Liver (tissue), 8 donors: ENCODE measurements at regions not wholly inside any gene's neighbourhood (a gene's known extent, or its start where the extent isn't known, plus 50 kb on each side); places are given as distances from the start of the nearest gene placed in this dataset.

Source experiments
- DNase-seq: peaks from one replicate; pipeline ENCODE4 v3.0.0-alpha.2; 2017; ENCODE audit warnings: low spot score
- H3K27ac ChIP-seq, 2 donors: one replicate each; pipeline ENCODE4 v1.7.0; 2013; ENCODE audit warnings: inconsistent platforms in 2 of 2, low read length in 2 of 2, control low read depth in 1 of 2, low read depth in 1 of 2, mild to moderate bottlenecking in 1 of 2
- H3K27me3 ChIP-seq, 4 donors: one replicate each; pipeline versions ENCODE4 v1.6.1 to v1.7.0; 2013; ENCODE audit warnings: low read length in 3 of 4, inconsistent platforms in 1 of 4, mild to moderate bottlenecking in 1 of 4, moderate library complexity in 1 of 4; ENCODE audit not compliant: control insufficient read depth in 4 of 4, insufficient read depth in 4 of 4
- H3K36me3 ChIP-seq, 4 donors: one replicate each; pipeline versions ENCODE4 v1.6.1 to v1.7.0; 2013; ENCODE audit warnings: low read length in 3 of 4, mild to moderate bottlenecking in 3 of 4, low read depth in 1 of 4, moderate library complexity in 1 of 4; ENCODE audit not compliant: control insufficient read depth in 4 of 4, insufficient read depth in 3 of 4
- H3K4me1 ChIP-seq, 4 donors: one replicate each; pipeline versions ENCODE4 v1.6.1 to v1.7.0; 2013; ENCODE audit warnings: low read length in 3 of 4, mild to moderate bottlenecking in 3 of 4, moderate library complexity in 1 of 4; ENCODE audit not compliant: control insufficient read depth in 4 of 4, insufficient read depth in 4 of 4
- H3K4me3 ChIP-seq, 3 donors: one replicate each; pipeline versions ENCODE4 v1.6.1 to v1.7.0; 2013; ENCODE audit warnings: low read length in 3 of 3, control low read depth in 1 of 3, low read depth in 1 of 3, mild to moderate bottlenecking in 1 of 3
- H3K9ac ChIP-seq, 2 donors: one replicate each; pipeline ENCODE4 v1.7.0; 2013; ENCODE audit warnings: low read length in 2 of 2, mild to moderate bottlenecking in 2 of 2, moderate library complexity in 2 of 2, control low read depth in 1 of 2, low read depth in 1 of 2
- H3K9me3 ChIP-seq, 4 donors: one replicate each; pipeline versions ENCODE4 v1.6.1 to v1.7.0; 2013; ENCODE audit warnings: low read length in 3 of 4; ENCODE audit not compliant: control insufficient read depth in 4 of 4
- ATF3 ChIP-seq: IDR thresholded peaks from 2 replicates; pipeline ENCODE4 v1.6.1; 2016; ENCODE audit warnings: antibody characterized with exemption
- CTCF ChIP-seq: fragments of 150-350 bp; IDR thresholded peaks from 2 replicates; pipeline ENCODE4 v1.5.1; 2017; ENCODE audit warnings: improper control_type of control experiment, low read depth, low read length; ENCODE audit not compliant: missing input control
- EGR1 ChIP-seq, 2 donors: IDR thresholded peaks; 2 replicates each; pipeline ENCODE4 v1.6.1; 2016 to 2018; ENCODE audit warnings: antibody characterized with exemption in 2 of 2, low read depth in 2 of 2
- FOXA1 ChIP-seq: IDR thresholded peaks from 2 replicates; pipeline ENCODE4 v1.6.1; 2016; ENCODE audit warnings: antibody characterized with exemption
- FOXA2 ChIP-seq: IDR thresholded peaks from 2 replicates; pipeline ENCODE4 v1.6.1; 2016; ENCODE audit warnings: antibody characterized with exemption
- GABPA ChIP-seq, 2 donors: IDR thresholded peaks in 1 of 2; conservative IDR thresholded peaks in 1 of 2; 2 replicates each; pipeline ENCODE4 v1.6.1; 2016; ENCODE audit warnings: antibody characterized with exemption in 2 of 2, mild to moderate bottlenecking in 1 of 2, moderate library complexity in 1 of 2
- HNF4A ChIP-seq, 2 donors: conservative IDR thresholded peaks; 2 replicates each; pipeline ENCODE4 v1.6.1; 2016; ENCODE audit warnings: antibody characterized with exemption in 2 of 2, mild to moderate bottlenecking in 2 of 2
- HNF4G ChIP-seq: IDR thresholded peaks from 2 replicates; pipeline ENCODE4 v1.6.1; 2016; ENCODE audit warnings: antibody characterized with exemption
- JUND ChIP-seq, 2 donors: IDR thresholded peaks; 2 replicates each; pipeline ENCODE4 v1.6.1; 2016; ENCODE audit warnings: antibody characterized with exemption in 2 of 2
- MAX ChIP-seq: IDR thresholded peaks from 2 replicates; pipeline ENCODE4 v1.6.1; 2016; ENCODE audit warnings: antibody characterized with exemption
- NR2F2 ChIP-seq: IDR thresholded peaks from 2 replicates; pipeline ENCODE4 v1.6.1; 2016; ENCODE audit warnings: antibody characterized with exemption
- RAD21 ChIP-seq, 2 donors: IDR thresholded peaks; 2 replicates each; pipeline ENCODE4 v1.6.1; 2016; ENCODE audit warnings: antibody characterized with exemption in 2 of 2, mild to moderate bottlenecking in 2 of 2
- REST ChIP-seq: IDR thresholded peaks from 2 replicates; pipeline ENCODE4 v1.6.1; 2016; ENCODE audit warnings: antibody characterized with exemption, mild to moderate bottlenecking
- RXRA ChIP-seq, 2 donors: IDR thresholded peaks; 2 replicates each; pipeline ENCODE4 v1.6.1; 2017 to 2018; ENCODE audit warnings: antibody characterized with exemption in 2 of 2, mild to moderate bottlenecking in 1 of 2
- SP1 ChIP-seq: IDR thresholded peaks from 2 replicates; pipeline ENCODE4 v1.6.1; 2018; ENCODE audit warnings: antibody characterized with exemption, mild to moderate bottlenecking
- TAF1 ChIP-seq: conservative IDR thresholded peaks from 2 replicates; pipeline ENCODE4 v1.6.1; 2016; ENCODE audit warnings: antibody characterized with exemption, mild to moderate bottlenecking
- YY1 ChIP-seq: IDR thresholded peaks from 2 replicates; pipeline ENCODE4 v1.6.1; 2016; ENCODE audit warnings: antibody characterized with exemption, mild to moderate bottlenecking
- ZBTB33 ChIP-seq: IDR thresholded peaks from 2 replicates; pipeline ENCODE4 v1.6.1; 2016; ENCODE audit warnings: antibody characterized with exemption
- WGBS: extraction: QIAGEN DNeasy Blood & Tissue Kit; methylation state at CpG from one replicate; pipeline ENCODE4 v1.1.7; 2013; 5-methylcytosine and 5-hydroxymethylcytosine counted together
- donor health status: healthy.
- donor health status: healthy.
- donor health status: healthy.
- donor health status: healthy.
- donor health status: healthy.

DNA sequence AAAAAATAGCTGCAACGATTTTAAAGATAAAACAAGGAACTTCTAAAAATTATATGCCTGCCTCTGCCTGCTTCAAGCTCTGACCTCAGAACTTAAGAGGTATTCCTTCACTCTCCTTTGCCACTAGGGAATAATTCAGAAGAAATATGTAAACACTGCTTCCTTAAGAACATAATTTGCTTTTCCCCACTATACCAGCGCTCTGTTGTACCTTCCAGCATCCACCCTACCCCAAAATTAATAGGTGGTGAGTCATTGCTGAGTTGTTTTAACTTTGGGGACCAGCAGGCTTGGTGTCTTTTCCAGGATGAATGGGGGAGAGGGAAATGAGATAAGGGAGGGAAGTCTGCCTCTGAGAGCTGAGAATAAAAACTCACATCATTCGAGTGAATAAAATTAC lies 107.7 kb upstream of the ATXN1 start:
- no peak for DNase-seq
- Histone ChIP-seq H3K4me3 (no peak overlapping the region), H3K9ac (no peak overlapping the region), H3K9me3 (no peaks in the 10 kb centered on the region), H3K27ac (no peak overlapping the region), H3K4me1 (no peaks in the 10 kb centered on the region), H3K27me3 (no peaks in the 10 kb centered on the region), H3K36me3 (no peaks in the 10 kb centered on the region)
- WGBS, result 66% methylated on average over 3 of the region's 3 CpGs
- TF ChIP-seq SP1, result no peak
- no peak for TF ChIP-seq CTCF
- TF ChIP-seq RXRA (IDR thresholded peaks at IDR 0.05), result no peak
- TF ChIP-seq RAD21 (IDR thresholded peaks at IDR 0.05), result no peak
- no peak for TF ChIP-seq FOXA2
- TF ChIP-seq HNF4G, result no peak
- no peak for TF ChIP-seq EGR1 (IDR thresholded peaks at IDR 0.05; ENCODE audit: low read depth in 2 of 2)
- no peak for TF ChIP-seq HNF4A (conservative IDR thresholded peaks at IDR 0.05)
- TF ChIP-seq REST, result no peak
- TF ChIP-seq MAX, result no peak
- TF ChIP-seq ZBTB33, result no peak
- no peak for TF ChIP-seq ATF3
- no peak for TF ChIP-seq GABPA (IDR thresholded peaks at IDR 0.05 in 1 of 2, conservative IDR thresholded peaks at IDR 0.05 in 1 of 2)
- TF ChIP-seq JUND (IDR thresholded peaks at IDR 0.05), result no peak
- no peak for TF ChIP-seq FOXA1

DNA sequence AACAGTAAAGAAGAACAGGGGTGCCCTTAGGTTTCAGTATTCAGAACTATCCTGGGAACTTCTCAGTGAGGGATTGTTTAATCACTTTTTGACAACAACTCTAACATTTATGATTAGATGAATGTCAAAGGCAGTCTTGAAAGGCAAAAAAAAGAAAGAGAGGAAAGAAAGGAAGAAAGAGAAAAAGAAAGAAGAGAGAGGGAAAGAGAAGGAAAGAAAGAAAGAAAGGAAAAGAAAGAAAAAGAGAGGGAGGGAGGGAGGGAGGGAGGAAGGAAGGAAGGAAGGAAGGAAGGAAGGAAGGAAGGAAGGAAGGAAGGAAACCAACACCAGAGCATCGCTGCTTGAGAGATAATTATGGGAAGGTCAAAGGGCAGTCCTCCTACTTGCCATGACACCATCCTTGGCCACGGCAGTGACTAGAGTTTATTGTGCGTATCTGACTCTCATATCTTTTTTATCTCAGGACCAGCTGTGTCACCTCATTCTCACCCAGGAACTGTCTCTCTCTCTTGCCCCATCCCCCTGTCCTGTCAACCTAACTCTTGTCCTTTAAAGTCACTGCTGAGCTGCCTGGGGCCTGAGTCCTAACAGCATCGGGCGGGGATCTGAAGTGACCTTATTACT lies 96.8 kb upstream of the ATXN1 start:
- Histone ChIP-seq H3K27me3 (no peaks in the 10 kb centered on the region), H3K27ac (no peak overlapping the region), H3K9me3 (no peaks in the 10 kb centered on the region), H3K36me3 (no peaks in the 10 kb centered on the region), H3K9ac (no peak overlapping the region), H3K4me3 (no peak overlapping the region), H3K4me1 (no peaks in the 10 kb centered on the region)
- DNase-seq, result no peak
- TF ChIP-seq HNF4G, result no peak
- no peak for TF ChIP-seq NR2F2
- no peak for TF ChIP-seq HNF4A (conservative IDR thresholded peaks at IDR 0.05)
- no peak for TF ChIP-seq YY1
- no peak for TF ChIP-seq ATF3
- TF ChIP-seq TAF1, result no peak
- TF ChIP-seq FOXA2, result no peak
- TF ChIP-seq JUND (IDR thresholded peaks at IDR 0.05), result no peak
- WGBS, result 84% methylated on average over 5 of the region's 5 CpGs
